AG04450 (cell line): ENCODE measurements at regions not wholly inside any gene's neighbourhood (a gene's known extent, or its start where the extent isn't known, plus 50 kb on each side); places are given as distances from the start of the nearest gene placed in this dataset.

Experiments used
- CTCF ChIA-PET: fragments of 300-600, 350-600 bp; formaldehyde crosslinking; extraction: SDS; loops from one replicate; lab custom pipeline; 2022; ENCODE audit warnings: antibody characterized with exemption, inconsistent platforms; lab: Charles Lee
- POLR2A ChIA-PET: fragments of 350-600 bp; formaldehyde crosslinking; extraction: SDS; loops from one replicate; lab custom pipeline; 2021; ENCODE audit warnings: antibody characterized with exemption, inconsistent platforms; lab: Yijun Ruan, JAX
- DNase-seq: peaks from one replicate; pipeline ENCODE4 v3.0.0-alpha.2; 2011; ENCODE audit warnings: low read depth, low spot score
- H3K27ac ChIP-seq: one replicate; pipeline ENCODE4 v1.5.1; 2012; ENCODE audit warnings: low read depth, low read length, control low read depth
- H3K27me3 ChIP-seq: one replicate; pipeline ENCODE4 v1.6.0; 2012; ENCODE audit warnings: low read length; ENCODE audit not compliant: control insufficient read depth, insufficient read depth
- H3K4me3 ChIP-seq: 2 replicates; pipeline ENCODE4 v1.5.1; 2011; ENCODE audit warnings: mild to moderate bottlenecking, low read depth, low read length, control low read depth
- H3K9me3 ChIP-seq: 2 replicates; pipeline ENCODE4 v1.5.1; 2012; ENCODE audit warnings: low read length; ENCODE audit not compliant: control insufficient read depth, insufficient read depth
- CTCF ChIP-seq: IDR thresholded peaks from 2 replicates; pipeline ENCODE4 v1.5.1; 2011; ENCODE audit warnings: low read depth, low read length, control low read depth, inconsistent platforms

DNA sequence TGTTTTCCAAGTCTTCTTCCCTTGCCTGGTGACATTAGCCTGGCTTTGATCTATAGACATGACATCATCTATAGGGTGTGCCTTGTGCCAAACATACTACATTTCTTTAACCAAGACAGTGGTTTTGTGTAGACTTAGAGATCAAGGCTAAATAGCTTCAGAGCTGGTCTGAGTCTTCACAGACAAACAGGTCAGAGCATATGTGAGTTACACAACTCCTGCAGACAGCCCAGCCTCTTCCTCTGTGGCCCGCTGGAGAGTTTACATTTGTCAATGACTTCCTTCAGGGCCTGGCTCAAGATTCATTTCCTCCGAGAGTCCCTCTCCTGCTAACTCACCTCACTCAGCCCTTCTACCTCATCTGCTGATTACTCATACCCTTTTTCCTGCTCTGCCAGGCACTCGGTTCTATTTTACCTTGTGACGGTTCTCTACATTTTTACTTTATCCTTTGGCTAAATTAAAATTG, 73.1 kb upstream of the TANC2 start:
- peak; percentile 47 for DNase-seq
- ChIA-PET POLR2A (no interaction called here), CTCF (interaction anchor here (0.6 kb wide), 1 partner anchor 9 kb away, joined by 3 read pairs; no protein-coding TSS in a partner anchor)
- peak overlapping the region; percentile 55 for H3K27ac ChIP-seq
- H3K4me3 ChIP-seq, result no peak overlapping the region
- H3K9me3 ChIP-seq, result no peaks in the 10 kb centered on the region
- no peaks in the 10 kb centered on the region for H3K27me3 ChIP-seq
- TF ChIP-seq CTCF, result no peak

DNA sequence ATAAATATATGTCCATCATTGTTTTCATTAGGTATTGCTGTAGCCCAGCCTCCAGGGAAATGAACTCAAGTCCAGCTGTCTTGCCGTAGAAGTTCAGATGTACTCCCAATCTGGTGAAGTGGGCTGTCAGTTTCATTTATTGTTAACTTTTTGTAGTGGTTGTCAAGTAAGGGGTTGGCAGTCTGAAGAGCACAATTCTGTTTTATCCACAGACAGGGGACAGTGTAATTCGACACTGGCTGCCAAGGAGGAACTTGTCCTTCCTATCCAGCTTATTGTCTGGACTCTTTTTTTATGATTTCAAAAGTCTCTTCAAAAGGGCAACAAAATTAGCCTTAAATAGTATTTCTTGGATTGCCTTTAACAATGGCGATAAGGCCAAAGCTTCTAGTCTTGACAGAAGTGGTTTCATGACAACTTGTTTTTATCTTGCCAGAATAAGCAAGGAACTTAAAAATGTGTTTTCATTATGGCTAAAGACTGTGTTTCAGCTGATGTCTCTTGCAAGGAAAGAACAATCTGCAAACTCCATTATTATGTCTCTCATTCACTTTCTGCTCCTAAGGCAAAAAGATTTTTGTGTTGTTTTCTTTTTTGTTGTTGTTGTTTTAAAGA, 73.9 kb upstream of the TANC2 start:
- ChIA-PET POLR2A (no interaction called here), CTCF (interaction anchor here (0.6 kb wide), 1 partner anchor 8 kb away, joined by 3 read pairs; no protein-coding TSS in a partner anchor)
- Histone ChIP-seq H3K9me3 (no peaks in the 10 kb centered on the region), H3K27ac (no peak overlapping the region), H3K27me3 (no peaks in the 10 kb centered on the region), H3K4me3 (no peak overlapping the region)
- no peak for TF ChIP-seq CTCF
- DNase-seq, result no peak

DNA sequence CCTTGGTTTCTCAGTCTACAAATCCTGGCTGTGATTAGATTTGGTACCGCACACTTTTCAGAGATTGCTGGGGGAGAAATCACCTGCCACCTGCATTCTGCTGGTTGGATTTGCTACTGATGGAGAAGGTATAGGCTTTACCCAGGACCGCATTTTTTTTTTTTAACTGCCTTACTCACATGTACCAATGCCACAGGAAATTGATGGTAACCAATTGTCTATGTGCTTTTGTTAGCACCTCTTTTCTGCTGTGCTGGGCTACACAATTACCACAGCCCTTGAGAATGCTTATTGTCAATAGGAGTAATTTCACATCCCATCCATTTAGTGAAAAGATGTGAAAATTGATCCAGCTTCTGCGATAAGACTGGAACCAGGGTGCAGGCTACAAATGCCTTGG, 74.4 kb upstream of the TANC2 start:
- POLR2A ChIA-PET, result no interaction called here

GRCh38 chr17:62888765-62889164, 77.3 kb upstream of the TANC2 start:
- no peak overlapping the region for H3K4me3 ChIP-seq
- CTCF ChIA-PET, result no interaction called here
- no peaks in the 10 kb centered on the region for H3K9me3 ChIP-seq
- no peak for DNase-seq
- H3K27me3 ChIP-seq, result no peaks in the 10 kb centered on the region
- H3K27ac ChIP-seq, result no peak overlapping the region
- POLR2A ChIA-PET, result no interaction called here
- no peak for TF ChIP-seq CTCF

More for the DNA sequence above, 74.4 kb upstream of the TANC2 start:
- no peaks in the 10 kb centered on the region for H3K9me3 ChIP-seq
- TF ChIP-seq CTCF, result no peak
- no peaks in the 10 kb centered on the region for H3K27me3 ChIP-seq
- CTCF ChIA-PET, result no interaction called here
- H3K4me3 ChIP-seq, result no peak overlapping the region
- H3K27ac ChIP-seq, result no peak overlapping the region
- no peak for DNase-seq

DNA sequence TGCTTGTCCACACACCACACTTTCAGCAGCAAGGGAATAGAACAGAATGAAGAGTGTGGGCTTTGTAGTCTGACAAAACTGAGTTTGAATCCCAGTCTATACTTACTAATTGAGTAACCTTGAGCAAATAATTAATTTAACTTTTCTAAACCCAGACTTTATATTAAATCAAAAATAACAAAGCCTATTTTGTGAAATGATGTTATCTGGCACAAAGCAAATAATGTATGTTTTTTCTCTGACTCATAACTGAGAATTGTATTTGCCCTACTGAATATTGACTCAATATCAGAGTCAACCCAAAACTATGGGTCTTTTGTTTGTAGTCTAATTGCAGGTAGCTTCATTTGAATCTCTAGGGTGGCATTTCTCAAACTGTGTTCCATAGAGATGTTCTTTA, 77.9 kb upstream of the TANC2 start:
- H3K27ac ChIP-seq, result no peak overlapping the region
- TF ChIP-seq CTCF, result no peak
- POLR2A ChIA-PET, result no interaction called here
- H3K27me3 ChIP-seq, result no peaks in the 10 kb centered on the region
- no peak for DNase-seq
- no peaks in the 10 kb centered on the region for H3K9me3 ChIP-seq
- no peak overlapping the region for H3K4me3 ChIP-seq
- CTCF ChIA-PET, result no interaction called here
